ENCODE measurements at regions not wholly inside any gene's neighbourhood (a gene's known extent, or its start where the extent isn't known, plus 50 kb on each side); places are given as distances from the start of the nearest gene placed in this dataset.
"Not testable (repeated sequence)": the region's sequence is repeated elsewhere in the genome, so short reads cannot be mapped to it uniquely, and the experiment has no call there.

GRCh38 chr21:35164380-35164779, 115.3 kb upstream of the RUNX1 start:
- Mint-ChIP-seq H3K4me3 (no peak overlapping the region), H3K9me3 (peaks cover 0 to 7% (median 0%) of the 10 kb centered on the region in 5 donors), H3K27me3 (peaks cover 0 to 4% of the 10 kb centered on the region in 2 donors), H3K4me1 (no peaks in the 10 kb centered on the region), H3K36me3 (peaks cover 0 to 2% (median 0%) of the 10 kb centered on the region in 3 donors), H3K27ac (no peak overlapping the region)
- Histone ChIP-seq H3K9me3 (ENCODE audit: low read length) (no peaks in the 10 kb centered on the region), H3K27me3 (ENCODE audit: insufficient read depth, low read length, poor library complexity, severe bottlenecking) (no peaks in the 10 kb centered on the region), H3K4me1 (ENCODE audit: insufficient read depth, low read length) (no peaks in the 10 kb centered on the region), H3K27ac (ENCODE audit: low read depth, low read length) (no peak overlapping the region), H3K36me3 (ENCODE audit: insufficient read depth, low read length) (no peaks in the 10 kb centered on the region), H3K4me3 (ENCODE audit: low read length) (no peak overlapping the region)
- DNase-seq: no peak
- ChIA-PET POLR2A (no interaction called here), CTCF (no interaction called here)

- Histone ChIP-seq H3K4me3 (ENCODE audit: low read length) (no peak overlapping the region), H3K27ac (ENCODE audit: low read depth, low read length) (no peak overlapping the region), H3K9me3 (ENCODE audit: low read length) (no peaks in the 10 kb centered on the region), H3K36me3 (ENCODE audit: insufficient read depth, low read length) (no peaks in the 10 kb centered on the region), H3K4me1 (ENCODE audit: insufficient read depth, low read length) (no peaks in the 10 kb centered on the region), H3K27me3 (ENCODE audit: insufficient read depth, low read length, poor library complexity, severe bottlenecking) (no peaks in the 10 kb centered on the region)
- POLR2A ChIA-PET: no interaction called here
- Mint-ChIP-seq H3K4me3 (no peak overlapping the region), H3K36me3 (peaks cover 0 to 2% (median 0%) of the 10 kb centered on the region in 3 donors), H3K27me3 (peaks cover 0 to 4% of the 10 kb centered on the region in 2 donors), H3K9me3 (peaks cover 0 to 7% (median 0%) of the 10 kb centered on the region in 5 donors), H3K27ac (no peak overlapping the region), H3K4me1 (no peaks in the 10 kb centered on the region)
- CTCF ChIA-PET: no interaction called here
- no peak for DNase-seq
Measured at GRCh38 chr21:35163411-35163810, 114.3 kb upstream of the RUNX1 start.

- CTCF ChIA-PET: no interaction called here
- peaks cover 0 to 4% of the 10 kb centered on the region in 2 donors for H3K27me3 Mint-ChIP-seq
- H3K9me3 Mint-ChIP-seq: peaks cover 0 to 7% (median 0%) of the 10 kb centered on the region in 5 donors
- no peak overlapping the region for H3K27ac Mint-ChIP-seq
- H3K4me3 ChIP-seq (ENCODE audit: low read length): no peak overlapping the region
- H3K36me3 Mint-ChIP-seq: peaks cover 0 to 2% (median 0%) of the 10 kb centered on the region in 3 donors
- H3K4me3 Mint-ChIP-seq: no peak overlapping the region
- H3K36me3 ChIP-seq (ENCODE audit: insufficient read depth, low read length): no peaks in the 10 kb centered on the region
- no peak overlapping the region for H3K27ac ChIP-seq (ENCODE audit: low read depth, low read length)
- no peak for DNase-seq
- H3K4me1 Mint-ChIP-seq: no peaks in the 10 kb centered on the region
- H3K27me3 ChIP-seq (ENCODE audit: insufficient read depth, low read length, poor library complexity, severe bottlenecking): no peaks in the 10 kb centered on the region
- no peaks in the 10 kb centered on the region for H3K9me3 ChIP-seq (ENCODE audit: low read length)
- H3K4me1 ChIP-seq (ENCODE audit: insufficient read depth, low read length): no peaks in the 10 kb centered on the region
- POLR2A ChIA-PET: no interaction called here
Measured at GRCh38 chr21:35162831-35163230, 113.7 kb upstream of the RUNX1 start.

- Mint-ChIP-seq H3K4me1 (no peaks in the 10 kb centered on the region), H3K27me3 (no peaks in the 10 kb centered on the region), H3K4me3 (no peak overlapping the region), H3K9me3 (peaks cover 0 to 6% (median 4%) of the 10 kb centered on the region in 5 donors), H3K36me3 (peaks cover 0 to 11% (median 4%) of the 10 kb centered on the region in 3 donors), H3K27ac (no peak overlapping the region)
- Histone ChIP-seq H3K27ac (ENCODE audit: low read depth, low read length) (no peak overlapping the region), H3K27me3 (ENCODE audit: insufficient read depth, low read length, poor library complexity, severe bottlenecking) (no peaks in the 10 kb centered on the region), H3K9me3 (ENCODE audit: low read length) (no peaks in the 10 kb centered on the region), H3K4me3 (ENCODE audit: low read length) (no peak overlapping the region), H3K4me1 (ENCODE audit: insufficient read depth, low read length) (no peaks in the 10 kb centered on the region), H3K36me3 (ENCODE audit: insufficient read depth, low read length) (no peaks in the 10 kb centered on the region)
- ChIA-PET POLR2A (no interaction called here), CTCF (no interaction called here)
- no peak for DNase-seq
Measured at GRCh38 chr21:35159881-35160280, 110.8 kb upstream of the RUNX1 start.

GRCh38 chr21:35157374-35157773, 108.3 kb upstream of the RUNX1 start:
- H3K4me3 ChIP-seq (ENCODE audit: low read length); H3K27me3 ChIP-seq (ENCODE audit: insufficient read depth, low read length, poor library complexity, severe bottlenecking); H3K4me3 Mint-ChIP-seq; H3K27ac Mint-ChIP-seq; H3K4me1 ChIP-seq (ENCODE audit: insufficient read depth, low read length); DNase-seq; H3K4me1 Mint-ChIP-seq; H3K27me3 Mint-ChIP-seq; H3K9me3 ChIP-seq (ENCODE audit: low read length); H3K27ac ChIP-seq (ENCODE audit: low read depth, low read length); POLR2A ChIA-PET; CTCF ChIA-PET; H3K36me3 ChIP-seq (ENCODE audit: insufficient read depth, low read length); H3K9me3 Mint-ChIP-seq: not testable (repeated sequence)
- H3K36me3 Mint-ChIP-seq: peaks cover 0 to 11% (median 4%) of the 10 kb centered on the region in 3 donors

GRCh38 chr21:35156293-35157278, 107.5 kb upstream of the RUNX1 start:
- DNase-seq: no peak
- peaks cover 0 to 6% (median 4%) of the 10 kb centered on the region in 5 donors for H3K9me3 Mint-ChIP-seq
- no peak overlapping the region for H3K27ac Mint-ChIP-seq
- no peaks in the 10 kb centered on the region for H3K36me3 ChIP-seq (ENCODE audit: insufficient read depth, low read length)
- H3K4me1 ChIP-seq (ENCODE audit: insufficient read depth, low read length): no peaks in the 10 kb centered on the region
- CTCF ChIA-PET: no interaction called here
- H3K27ac ChIP-seq (ENCODE audit: low read depth, low read length): no peak overlapping the region
- POLR2A ChIA-PET: no interaction called here
- H3K27me3 ChIP-seq (ENCODE audit: insufficient read depth, low read length, poor library complexity, severe bottlenecking): no peaks in the 10 kb centered on the region
- H3K4me3 Mint-ChIP-seq: no peak overlapping the region
- H3K4me1 Mint-ChIP-seq: no peaks in the 10 kb centered on the region
- no peak overlapping the region for H3K4me3 ChIP-seq (ENCODE audit: low read length)
- H3K27me3 Mint-ChIP-seq: no peaks in the 10 kb centered on the region
- H3K9me3 ChIP-seq (ENCODE audit: low read length): no peaks in the 10 kb centered on the region
- peaks cover 0 to 11% (median 4%) of the 10 kb centered on the region in 3 donors for H3K36me3 Mint-ChIP-seq

- H3K4me3 ChIP-seq (ENCODE audit: low read length): no peak overlapping the region
- Mint-ChIP-seq H3K4me1 (no peaks in the 10 kb centered on the region), H3K27me3 (no peaks in the 10 kb centered on the region), H3K9me3 (peaks cover 0 to 10% (median 4%) of the 10 kb centered on the region in 5 donors), H3K27ac (no peak overlapping the region), H3K36me3 (peaks cover 0 to 19% (median 2%) of the 10 kb centered on the region in 3 donors), H3K4me3 (no peak overlapping the region)
- no peaks in the 10 kb centered on the region for H3K27me3 ChIP-seq (ENCODE audit: insufficient read depth, low read length, poor library complexity, severe bottlenecking)
- no peak for DNase-seq
- H3K9me3 ChIP-seq (ENCODE audit: low read length): no peaks in the 10 kb centered on the region
- no peaks in the 10 kb centered on the region for H3K4me1 ChIP-seq (ENCODE audit: insufficient read depth, low read length)
- POLR2A ChIA-PET: interaction anchor here (0.7 kb wide), 1 partner anchor 953 kb away, joined by 3 read pairs; no protein-coding TSS in a partner anchor
- CTCF ChIA-PET: no interaction called here
- H3K36me3 ChIP-seq (ENCODE audit: insufficient read depth, low read length): no peaks in the 10 kb centered on the region
- H3K27ac ChIP-seq (ENCODE audit: low read depth, low read length): no peak overlapping the region
Measured at GRCh38 chr21:35154788-35155187, 105.7 kb upstream of the RUNX1 start.

- H3K27ac Mint-ChIP-seq: no peak overlapping the region
- no peaks in the 10 kb centered on the region for H3K4me1 Mint-ChIP-seq
- H3K27me3 Mint-ChIP-seq: peaks cover 0 to 4% of the 10 kb centered on the region in 2 donors
- H3K4me1 ChIP-seq (ENCODE audit: insufficient read depth, low read length): no peaks in the 10 kb centered on the region
- H3K9me3 Mint-ChIP-seq: peaks cover 0 to 10% (median 4%) of the 10 kb centered on the region in 5 donors
- no peak overlapping the region for H3K4me3 Mint-ChIP-seq
- CTCF ChIA-PET: no interaction called here
- POLR2A ChIA-PET: no interaction called here
- peaks cover 0 to 22% (median 2%) of the 10 kb centered on the region in 3 donors for H3K36me3 Mint-ChIP-seq
- no peak for DNase-seq
- H3K36me3 ChIP-seq (ENCODE audit: insufficient read depth, low read length): no peaks in the 10 kb centered on the region
- H3K27me3 ChIP-seq (ENCODE audit: insufficient read depth, low read length, poor library complexity, severe bottlenecking): no peaks in the 10 kb centered on the region
- H3K4me3 ChIP-seq (ENCODE audit: low read length): no peak overlapping the region
- H3K27ac ChIP-seq (ENCODE audit: low read depth, low read length): no peak overlapping the region
- H3K9me3 ChIP-seq (ENCODE audit: low read length): no peaks in the 10 kb centered on the region
Measured at GRCh38 chr21:35153671-35154070, 104.6 kb upstream of the RUNX1 start.

Data from CD8-positive, alpha-beta memory T cell (primary cell).